Gastrocnemius medialis (tissue), 4 donors: ENCODE measurements at regions not wholly inside any gene's neighbourhood (a gene's known extent, or its start where the extent isn't known, plus 50 kb on each side); places are given as distances from the start of the nearest gene placed in this dataset.
"Not testable (repeated sequence)": the region's sequence is repeated elsewhere in the genome, so short reads cannot be mapped to it uniquely, and the experiment has no call there.

Source experiments
- POLR2A ChIP-seq, 2 donors: fragments of 450-650 bp; IDR thresholded peaks; one replicate each; pipeline ENCODE4 v1.6.1; 2017; ENCODE audit warnings: antibody characterized with exemption in 2 of 2, mild to moderate bottlenecking in 2 of 2, moderate library complexity in 2 of 2
- TF ChIP-seq, protein P1 (sequence below), 5 experiments: fragments of 450-650 bp in 3 of 5; fragments of 200-600 bp in 2 of 5; sonication (generic) in 2 of 5; IDR thresholded peaks in 4 of 5; conservative IDR thresholded peaks in 1 of 5; 1 replicate in 4 of 5; 2 replicates in 1 of 5; pipeline ENCODE4 v1.5.1; 2016 to 2019; ENCODE audit warnings: antibody characterized with exemption in 5 of 5, mild to moderate bottlenecking in 3 of 5, moderate library complexity in 3 of 5

DNA sequence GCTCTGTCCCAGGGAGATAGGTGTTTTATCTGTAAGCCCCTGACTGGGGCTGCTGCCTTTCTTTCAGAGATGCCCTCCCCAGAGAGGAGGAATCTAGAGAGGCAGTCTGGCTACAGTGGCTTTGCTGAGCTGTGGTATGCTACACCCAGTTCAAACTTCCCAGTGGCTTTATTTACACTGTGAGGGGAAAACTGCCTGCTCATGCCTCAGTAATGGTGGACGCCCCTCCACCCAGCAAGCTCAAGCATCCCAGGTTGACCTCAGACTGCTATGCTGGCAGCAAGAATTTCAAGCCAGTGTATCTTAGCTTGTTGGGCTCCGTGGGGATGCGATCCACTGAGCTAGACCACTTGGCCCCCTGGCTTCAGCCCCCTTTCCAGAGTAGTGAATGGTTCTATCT lies 72.6 kb upstream of the STK38L start:
- TF ChIP-seq, protein P1, sequence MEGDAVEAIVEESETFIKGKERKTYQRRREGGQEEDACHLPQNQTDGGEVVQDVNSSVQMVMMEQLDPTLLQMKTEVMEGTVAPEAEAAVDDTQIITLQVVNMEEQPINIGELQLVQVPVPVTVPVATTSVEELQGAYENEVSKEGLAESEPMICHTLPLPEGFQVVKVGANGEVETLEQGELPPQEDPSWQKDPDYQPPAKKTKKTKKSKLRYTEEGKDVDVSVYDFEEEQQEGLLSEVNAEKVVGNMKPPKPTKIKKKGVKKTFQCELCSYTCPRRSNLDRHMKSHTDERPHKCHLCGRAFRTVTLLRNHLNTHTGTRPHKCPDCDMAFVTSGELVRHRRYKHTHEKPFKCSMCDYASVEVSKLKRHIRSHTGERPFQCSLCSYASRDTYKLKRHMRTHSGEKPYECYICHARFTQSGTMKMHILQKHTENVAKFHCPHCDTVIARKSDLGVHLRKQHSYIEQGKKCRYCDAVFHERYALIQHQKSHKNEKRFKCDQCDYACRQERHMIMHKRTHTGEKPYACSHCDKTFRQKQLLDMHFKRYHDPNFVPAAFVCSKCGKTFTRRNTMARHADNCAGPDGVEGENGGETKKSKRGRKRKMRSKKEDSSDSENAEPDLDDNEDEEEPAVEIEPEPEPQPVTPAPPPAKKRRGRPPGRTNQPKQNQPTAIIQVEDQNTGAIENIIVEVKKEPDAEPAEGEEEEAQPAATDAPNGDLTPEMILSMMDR (IDR thresholded peaks at IDR 0.05 in 4 of 5, conservative IDR thresholded peaks at IDR 0.05 in 1 of 5): not testable (repeated sequence)
- TF ChIP-seq POLR2A (IDR thresholded peaks at IDR 0.05): not testable (repeated sequence)
